NCI-H2081 (cell line): ENCODE measurements at regions not wholly inside any gene's neighbourhood (a gene's known extent, or its start where the extent isn't known, plus 50 kb on each side); places are given as distances from the start of the nearest gene placed in this dataset.
A peak's percentile ranks its signal among the peaks of the same experiment; 100 is the strongest.

Experiments used
- DNase-seq, 2 experiments: peaks; one replicate each; lab custom pipeline; 2025; lab: John Stamatoyannopoulos, UW

GRCh38 chr2:224210286-224211180 is 171.4 kb upstream of the SERPINE2 start:
- no peak for DNase-seq

DNA sequence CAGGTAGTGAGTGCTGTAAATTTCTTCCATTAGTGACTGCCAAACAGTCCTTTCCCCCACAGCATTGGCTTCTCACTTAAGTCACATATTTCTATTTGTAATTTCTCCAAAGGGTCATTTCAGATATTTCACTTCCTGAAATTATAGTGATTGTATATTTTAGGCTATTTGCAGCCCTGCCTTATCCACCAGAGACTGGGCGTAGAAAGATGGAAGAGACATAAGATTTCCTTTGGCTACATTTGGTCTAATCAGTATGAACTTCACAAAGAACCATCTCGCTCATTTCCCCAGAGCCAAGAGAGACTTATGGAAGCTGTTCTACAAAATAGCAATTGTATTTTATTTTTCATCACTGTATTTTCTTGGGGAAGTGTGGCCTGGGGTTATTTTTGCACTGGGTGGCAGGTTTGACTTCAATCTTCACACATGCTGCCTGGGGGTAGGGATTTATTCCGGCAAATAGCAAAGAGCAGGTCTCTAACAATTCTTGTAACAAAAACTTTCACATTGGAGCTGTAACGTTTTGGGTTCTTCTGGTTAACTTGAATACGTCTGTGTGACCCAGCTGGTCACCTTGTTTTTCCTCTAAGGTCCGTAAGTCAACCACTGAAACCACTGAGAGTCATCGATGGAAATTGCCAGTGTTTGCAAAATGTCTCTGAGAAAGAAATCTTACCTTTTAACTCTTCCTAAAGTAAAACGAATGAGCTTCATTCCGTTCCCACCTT is 170.6 kb upstream of the SERPINE2 start:
- no peak for DNase-seq

DNA sequence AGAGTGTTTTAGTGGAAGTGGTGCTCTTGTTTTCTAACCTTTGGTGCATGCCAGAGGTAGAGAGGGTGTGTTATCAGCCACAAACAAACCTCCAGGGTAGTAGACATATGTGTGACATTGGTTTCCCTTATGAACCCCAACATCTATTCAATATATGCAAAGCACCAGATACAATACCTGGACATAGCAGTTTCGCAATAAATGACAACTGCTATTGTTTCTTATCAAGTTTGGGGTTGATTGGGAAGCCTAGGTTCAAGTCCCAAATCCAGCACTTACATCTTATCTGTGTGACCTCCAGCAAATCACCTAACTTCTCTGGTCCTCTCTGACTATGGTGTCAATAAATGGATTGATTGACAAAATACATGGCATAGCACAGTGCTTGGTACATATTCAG is 169.4 kb upstream of the SERPINE2 start:
- no peak for DNase-seq

GRCh38 chr2:224208007-224208406 is 168.9 kb upstream of the SERPINE2 start:
- no peak for DNase-seq

DNA sequence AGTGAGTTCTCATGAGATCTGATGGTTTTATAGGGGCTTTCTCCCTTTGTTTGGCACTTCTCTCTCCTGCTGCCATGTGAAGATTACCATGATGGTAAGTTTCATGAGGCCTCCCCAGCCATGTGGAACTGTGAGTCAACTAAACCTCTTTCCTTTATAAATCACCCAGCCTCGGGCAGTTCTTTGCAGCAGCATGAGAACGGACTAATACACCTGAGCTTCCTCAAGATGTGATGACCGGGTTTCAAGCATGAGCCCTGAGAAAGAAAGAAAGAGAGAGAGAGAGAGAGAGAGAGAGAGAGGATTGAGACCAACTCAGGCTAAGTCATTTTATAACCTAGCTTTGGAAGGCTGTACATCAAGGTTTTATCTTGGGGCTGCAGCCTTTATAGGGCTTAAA is 167.7 kb upstream of the SERPINE2 start:
- no peak for DNase-seq

DNA sequence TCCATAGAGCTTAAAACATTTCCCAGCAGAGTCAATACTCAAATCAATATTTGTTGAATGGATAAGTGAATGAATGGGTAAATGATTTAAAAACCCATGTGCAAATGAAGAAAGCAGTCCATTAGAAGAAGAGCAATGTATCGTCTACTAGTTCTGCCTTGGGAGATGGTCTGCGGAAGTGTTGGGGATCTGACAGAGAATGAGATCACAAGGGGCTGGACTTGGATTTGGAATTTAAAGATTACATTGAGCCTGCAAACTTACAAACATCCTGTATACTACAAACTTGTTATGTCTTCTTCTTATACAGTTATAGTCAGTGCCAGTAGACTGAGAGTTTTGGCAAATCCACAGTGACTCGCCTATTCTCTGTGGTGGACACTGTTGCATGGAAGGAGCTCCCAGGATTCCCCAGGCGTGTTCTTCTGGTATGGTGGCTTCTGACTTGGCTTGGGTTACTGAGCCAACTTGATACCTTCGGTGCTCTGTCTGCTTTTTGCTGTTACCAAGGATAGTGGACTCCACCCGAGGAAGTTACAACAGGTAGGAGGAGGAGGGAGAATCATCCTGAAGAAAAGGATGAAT is 163.3 kb upstream of the SERPINE2 start:
- DNase-seq: no peak

GRCh38 chr2:224198436-224198835 is 159.3 kb upstream of the SERPINE2 start:
- no peak for DNase-seq

DNA sequence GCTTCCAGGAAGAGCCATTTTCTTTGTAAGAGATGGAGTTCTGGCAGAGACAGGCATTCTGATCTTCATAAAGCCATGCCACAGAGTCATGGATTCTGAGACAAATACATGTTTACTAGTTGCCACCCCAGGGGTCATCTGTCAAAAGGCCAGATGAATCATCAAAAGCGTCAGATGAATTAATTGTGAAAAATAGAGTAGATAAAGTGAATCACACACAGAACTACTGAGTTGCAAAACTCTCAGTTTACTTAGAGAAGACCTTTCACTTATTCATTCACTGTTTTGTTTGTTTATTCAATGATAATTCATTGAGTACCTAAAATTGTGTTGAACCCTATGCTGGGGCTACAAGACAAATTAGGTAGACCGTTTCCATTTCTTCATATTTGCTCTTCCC is 157.7 kb upstream of the SERPINE2 start:
- no peak for DNase-seq

DNA sequence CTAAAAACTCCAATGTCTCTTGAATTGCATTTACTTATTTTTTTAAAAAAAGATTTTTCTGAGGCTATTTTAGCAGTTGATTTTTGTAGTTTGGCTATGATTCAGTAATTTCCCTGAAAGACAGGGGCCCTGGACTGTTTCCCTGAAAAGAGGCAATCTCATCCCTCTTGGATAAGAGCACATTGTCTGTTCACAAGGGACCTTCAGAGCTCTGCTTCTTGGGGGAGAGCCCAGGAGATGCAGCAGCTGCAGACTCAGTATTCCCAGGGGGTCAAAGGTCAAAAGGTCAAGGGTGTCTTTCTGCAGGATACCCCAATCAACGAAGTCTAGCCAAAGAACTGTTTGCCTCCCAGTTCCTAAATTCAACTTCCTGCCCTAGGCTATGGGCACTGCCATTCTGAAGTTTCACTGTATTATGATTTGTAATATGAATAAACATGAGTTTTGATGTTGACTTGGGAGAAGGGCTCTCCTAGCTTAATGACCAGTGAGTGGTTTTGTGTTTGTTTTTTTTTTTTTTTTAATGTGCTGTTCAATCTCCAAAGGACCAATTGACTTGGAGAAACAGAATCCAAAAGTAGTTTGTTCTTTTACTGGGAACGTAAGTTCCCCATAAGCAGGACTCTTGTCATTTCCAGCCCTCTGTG is 157.0 kb upstream of the SERPINE2 start:
- DNase-seq: no peak

DNA sequence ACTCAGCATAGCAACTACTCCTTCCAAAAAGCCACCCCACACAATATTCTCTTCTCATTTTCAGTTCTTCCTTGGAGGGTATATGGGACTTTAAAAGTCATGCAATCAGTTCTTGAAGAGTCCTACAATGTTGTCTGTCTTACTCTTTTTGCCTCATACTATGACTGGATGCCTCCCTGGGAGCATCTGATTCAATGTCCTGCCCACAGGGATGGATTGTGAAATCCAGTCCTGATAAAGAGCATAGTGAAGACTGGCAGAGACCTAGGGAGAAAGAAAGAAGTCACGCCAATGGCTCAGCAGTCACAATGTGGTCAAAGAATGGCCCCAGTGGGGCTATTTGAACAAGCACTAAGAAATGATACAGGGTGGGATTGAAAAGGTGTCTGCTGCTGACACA is 155.1 kb upstream of the SERPINE2 start:
- DNase-seq: no peak

GRCh38 chr2:224191465-224191864 is 152.4 kb upstream of the SERPINE2 start:
- DNase-seq: no peak

DNA sequence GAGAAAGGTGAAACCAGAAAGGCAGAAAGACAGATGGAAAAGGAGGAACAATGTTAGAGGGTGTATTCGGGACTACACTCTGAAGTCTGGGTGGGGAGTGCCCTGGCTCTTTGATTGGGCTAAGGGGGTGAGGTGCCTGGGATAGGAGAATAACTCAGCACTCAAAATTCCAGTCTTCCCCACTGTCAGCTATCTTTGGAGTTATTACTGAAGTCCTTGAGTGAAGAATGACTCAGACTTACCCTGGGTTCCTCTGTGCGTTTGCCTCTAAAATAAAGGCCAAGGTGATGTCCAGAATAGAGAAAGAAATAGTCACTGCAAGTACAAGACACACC is 151.8 kb upstream of the SERPINE2 start:
- DNase-seq: no peak

DNA sequence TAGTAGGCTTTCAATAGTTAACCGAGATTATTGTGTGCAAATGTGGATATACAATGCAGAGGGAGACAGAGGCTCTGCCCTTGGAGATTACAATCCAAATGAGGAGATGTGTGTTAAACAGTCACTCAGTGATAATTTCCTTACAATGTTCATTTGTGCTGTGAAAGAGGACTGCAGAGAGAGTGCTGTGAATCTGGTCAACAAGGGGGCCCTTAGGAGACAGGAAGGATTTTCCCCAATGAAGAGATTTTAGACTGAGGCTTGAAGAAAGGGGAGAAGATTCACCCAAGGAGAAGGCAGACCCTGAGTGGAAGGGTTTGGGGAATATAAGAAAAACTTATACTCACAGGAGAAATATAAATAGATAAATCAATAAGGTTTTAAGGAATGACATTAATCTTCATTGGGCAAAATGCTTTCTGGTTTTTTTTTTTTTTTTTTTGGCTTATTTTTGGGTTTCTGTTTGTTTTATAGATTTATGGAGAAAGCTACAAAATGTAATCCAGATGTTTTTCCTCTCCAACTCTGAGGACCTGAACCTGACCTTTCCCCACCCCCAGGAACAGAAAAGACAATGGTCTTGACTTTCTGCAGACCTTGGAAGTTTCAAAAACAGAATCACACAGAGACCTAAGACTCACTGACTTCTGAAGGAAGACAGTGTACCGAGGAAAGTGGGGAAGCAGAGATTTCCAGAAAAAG is 151.3 kb upstream of the SERPINE2 start:
- DNase-seq: no peak

GRCh38 chr2:224187220-224187619 is 148.1 kb upstream of the SERPINE2 start:
- DNase-seq: no peak

GRCh38 chr2:224185023-224185601 is 146.0 kb upstream of the SERPINE2 start:
- DNase-seq: no peak

GRCh38 chr2:224183086-224183485 is 144.0 kb upstream of the SERPINE2 start:
- DNase-seq: no peak

- no peak for DNase-seq
These were observed 143.4 kb upstream of the SERPINE2 start for GRCh38 chr2:224182498-224182897.

DNA sequence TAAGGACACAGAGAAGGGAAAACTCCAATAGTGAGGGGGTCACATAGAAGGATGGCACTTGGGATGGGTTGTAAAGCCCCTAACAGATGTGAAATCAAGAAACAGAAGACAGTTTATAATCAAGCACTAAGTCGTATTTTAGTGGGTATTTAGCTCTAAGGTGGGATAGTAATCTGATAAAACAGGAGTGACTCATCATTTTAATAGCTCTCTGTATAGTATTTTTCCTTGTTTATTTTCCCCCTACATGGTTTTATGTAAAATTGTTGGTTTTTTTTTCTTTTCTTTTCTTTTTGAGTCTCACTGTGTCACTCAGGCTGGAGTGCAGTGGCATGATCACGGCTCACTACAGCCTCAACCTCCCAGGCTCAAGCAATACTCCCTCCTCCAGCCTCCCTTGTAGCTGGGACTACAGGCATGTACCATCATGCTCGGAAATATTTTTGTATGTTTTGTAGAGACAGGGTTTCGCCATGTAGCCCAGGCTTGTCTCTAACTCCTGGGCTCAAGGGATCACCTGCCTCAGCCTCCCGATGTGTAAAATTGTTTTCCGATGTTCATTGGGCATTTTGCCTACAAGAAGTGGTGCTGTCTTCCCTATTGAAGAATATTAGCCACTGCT is 142.6 kb upstream of the SERPINE2 start:
- no peak for DNase-seq

DNA sequence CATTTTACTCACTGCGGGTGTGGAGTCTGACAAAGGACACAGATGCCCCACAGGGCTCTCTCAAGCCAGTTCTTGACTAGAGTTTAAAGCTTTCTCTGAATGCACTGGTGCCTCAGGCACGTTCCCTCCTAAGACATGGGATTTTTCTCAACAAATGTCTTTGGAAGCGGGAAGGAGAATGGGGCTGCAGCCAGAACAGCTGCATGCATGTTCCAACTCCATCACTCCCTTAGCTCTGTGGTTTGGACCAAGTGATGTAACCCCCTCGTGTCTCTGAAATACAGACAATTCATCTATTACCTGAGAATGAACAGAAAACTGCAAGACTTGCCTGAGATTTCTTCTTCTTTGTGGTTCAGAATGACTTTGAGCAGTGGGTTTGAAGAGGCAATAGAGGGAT is 141.7 kb upstream of the SERPINE2 start:
- DNase-seq: no peak

- peak in 1 of 2 experiments; percentile 15 for DNase-seq
These were observed 139.0 kb upstream of the SERPINE2 start for GRCh38 chr2:224178056-224178455.

DNA sequence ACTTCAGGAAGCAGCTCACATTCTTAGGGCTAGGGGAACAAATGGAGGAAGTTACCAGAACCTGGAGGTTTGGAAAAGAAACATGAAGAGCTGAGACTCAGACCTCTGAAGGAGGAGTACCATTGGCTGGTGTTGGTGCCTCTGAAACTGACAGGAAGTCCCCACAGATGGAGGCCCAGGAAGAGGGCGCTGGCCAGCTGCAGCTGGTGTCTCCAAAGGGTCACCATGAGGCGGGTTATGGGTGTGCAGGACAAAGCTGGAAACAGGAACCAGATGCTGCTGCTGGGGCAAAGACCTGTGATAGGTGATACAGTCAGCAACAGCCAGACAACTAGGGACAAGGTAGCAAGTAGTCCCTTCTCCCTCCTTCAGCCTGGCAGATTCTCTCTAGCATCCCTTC is 136.5 kb upstream of the SERPINE2 start:
- DNase-seq: no peak
